GM23338 (cell line): ENCODE measurements at regions not wholly inside any gene's neighbourhood (a gene's known extent, or its start where the extent isn't known, plus 50 kb on each side); places are given as distances from the start of the nearest gene placed in this dataset.

ENCODE experiments used
- ATAC-seq: fragments of 200-7000 bp; cut with Tn5 transposase; 3 replicates; pipeline ENCODE4 v1.9.1; 2020
- DNase-seq: peaks from one replicate; pipeline ENCODE4 v3.0.0-alpha.2; 2015; ENCODE audit warnings: low spot score
- H2AFZ ChIP-seq: fragments of 200-600 bp; sonication (generic); 2 replicates; pipeline ENCODE4 v1.8.0; 2016; ENCODE audit warnings: antibody characterized with exemption, mild to moderate bottlenecking, moderate library complexity
- H3F3A ChIP-seq: fragments of 200-600 bp; sonication (generic); replicated peaks from 2 replicates; pipeline ENCODE4 v1.8.0; 2017; ENCODE audit warnings: antibody characterized with exemption, mixed run types, low read depth
- H3K27ac ChIP-seq: fragments of 200-600 bp; sonication (generic); 2 replicates; pipeline ENCODE4 v1.6.1; 2016; ENCODE audit warnings: low read depth
- H3K27me3 ChIP-seq: fragments of 200-600 bp; sonication (generic); 2 replicates; pipeline ENCODE4 v1.8.0; 2016; ENCODE audit warnings: mild to moderate bottlenecking, mixed run types, moderate library complexity; ENCODE audit not compliant: insufficient read depth
- H3K36me3 ChIP-seq: fragments of 200-600 bp; sonication (generic); 2 replicates; pipeline ENCODE4 v1.8.0; 2016; ENCODE audit warnings: mild to moderate bottlenecking; ENCODE audit not compliant: insufficient read depth
- H3K4me1 ChIP-seq: fragments of 200-600 bp; sonication (generic); 2 replicates; pipeline ENCODE4 v1.8.0; 2016; ENCODE audit warnings: mild to moderate bottlenecking, moderate library complexity; ENCODE audit not compliant: insufficient read depth
- H3K4me2 ChIP-seq: fragments of 200-600 bp; sonication (generic); 2 replicates; pipeline ENCODE4 v1.7.1; 2017; ENCODE audit warnings: mixed run types
- H3K4me3 ChIP-seq: fragments of 200-600 bp; sonication (generic); 2 replicates; pipeline ENCODE4 v1.6.1; 2016; ENCODE audit warnings: mixed run types
- H3K79me2 ChIP-seq: fragments of 200-600 bp; sonication (generic); replicated peaks from 2 replicates; pipeline ENCODE4 v1.8.0; 2017; ENCODE audit warnings: mild to moderate bottlenecking; ENCODE audit not compliant: insufficient read depth
- H3K9me2 ChIP-seq: fragments of 200-600 bp; sonication (generic); 2 replicates; pipeline ENCODE4 v1.8.0; 2017; ENCODE audit not compliant: insufficient read depth
- H4K20me1 ChIP-seq: fragments of 200-600 bp; sonication (generic); replicated peaks from 2 replicates; pipeline ENCODE4 v1.8.0; 2017; ENCODE audit warnings: mild to moderate bottlenecking; ENCODE audit not compliant: insufficient read depth
- H3K27ac Mint-ChIP-seq: 2 replicates; pipeline ENCODE4 v1.8.0; 2020; ENCODE audit warnings: inconsistent platforms, mild to moderate bottlenecking, moderate library complexity, mixed read lengths
- H3K27me3 Mint-ChIP-seq: 3 replicates; pipeline ENCODE4 v1.8.0; 2022; ENCODE audit warnings: low read depth, mild to moderate bottlenecking, moderate library complexity, mixed read lengths, inconsistent platforms; ENCODE audit not compliant: insufficient read depth, poor library complexity
- H3K36me3 Mint-ChIP-seq: 3 replicates; pipeline ENCODE4 v1.8.0; 2021; ENCODE audit warnings: low read depth, mild to moderate bottlenecking, inconsistent platforms, moderate library complexity, mixed read lengths
- H3K4me1 Mint-ChIP-seq: 3 replicates; pipeline ENCODE4 v1.8.0; 2020; ENCODE audit warnings: mild to moderate bottlenecking, inconsistent platforms, mixed read lengths
- H3K4me3 Mint-ChIP-seq: 3 replicates; pipeline ENCODE4 v1.8.0; 2021; ENCODE audit warnings: moderate library complexity, mild to moderate bottlenecking, inconsistent platforms, mixed read lengths
- H3K9me3 Mint-ChIP-seq: 3 replicates; pipeline ENCODE4 v1.8.0; 2020; ENCODE audit warnings: moderate library complexity, mild to moderate bottlenecking, inconsistent platforms, mixed read lengths
- CREB1 ChIP-seq: fragments of 250-450 bp; sonication (Bioruptor Pico); IDR thresholded peaks from 2 replicates; pipeline ENCODE4 v1.5.0; 2020; ENCODE audit warnings: low read depth, mild to moderate bottlenecking, moderate library complexity
- EZH2 ChIP-seq: fragments of 200-600 bp; sonication (generic); IDR thresholded peaks from one replicate; pipeline ENCODE4 v1.8.0; 2017; ENCODE audit warnings: antibody characterized with exemption, mild to moderate bottlenecking, low read depth; ENCODE audit not compliant: unreplicated experiment
- EZH2phosphoT487 ChIP-seq: fragments of 200-600 bp; sonication (generic); IDR thresholded peaks from one replicate; pipeline ENCODE4 v1.8.1; 2018; ENCODE audit warnings: antibody characterized with exemption; ENCODE audit not compliant: unreplicated experiment
- JUNB ChIP-seq: IDR thresholded peaks from one replicate; pipeline ENCODE4 v1.6.1; 2016; ENCODE audit warnings: antibody characterized with exemption; ENCODE audit not compliant: unreplicated experiment
- NANOG ChIP-seq: IDR thresholded peaks from 2 replicates; pipeline ENCODE4 v1.6.1; 2016; ENCODE audit warnings: antibody characterized with exemption, borderline replicate concordance
- POLR2AphosphoS5 ChIP-seq: IDR thresholded peaks from 2 replicates; pipeline ENCODE4 v1.6.1; 2016; ENCODE audit warnings: antibody characterized with exemption, low read depth
- ZNF331 ChIP-seq: fragments of 250-450 bp; sonication (Bioruptor Pico); IDR thresholded peaks from 2 replicates; pipeline ENCODE4 v1.5.0; 2020; ENCODE audit warnings: low read depth, mild to moderate bottlenecking, moderate library complexity
- TF ChIP-seq, protein P1 (sequence below), 2 experiments: fragments of 200-600 bp in 1 of 2; sonication (generic) in 1 of 2; conservative IDR thresholded peaks; 2 replicates each; pipeline versions ENCODE4 v1.5.1 to v1.6.1; 2016 to 2017; ENCODE audit warnings: antibody characterized with exemption in 2 of 2, low read depth in 2 of 2, mild to moderate bottlenecking in 2 of 2, moderate library complexity in 1 of 2
- TF ChIP-seq, protein P2 (sequence below): IDR thresholded peaks from one replicate; pipeline ENCODE4 v1.6.1; 2018; ENCODE audit warnings: antibody characterized with exemption; ENCODE audit not compliant: unreplicated experiment
- TF ChIP-seq, protein P3 (sequence below): IDR thresholded peaks from 2 replicates; pipeline ENCODE4 v1.6.1; 2016; ENCODE audit warnings: antibody characterized with exemption

DNA sequence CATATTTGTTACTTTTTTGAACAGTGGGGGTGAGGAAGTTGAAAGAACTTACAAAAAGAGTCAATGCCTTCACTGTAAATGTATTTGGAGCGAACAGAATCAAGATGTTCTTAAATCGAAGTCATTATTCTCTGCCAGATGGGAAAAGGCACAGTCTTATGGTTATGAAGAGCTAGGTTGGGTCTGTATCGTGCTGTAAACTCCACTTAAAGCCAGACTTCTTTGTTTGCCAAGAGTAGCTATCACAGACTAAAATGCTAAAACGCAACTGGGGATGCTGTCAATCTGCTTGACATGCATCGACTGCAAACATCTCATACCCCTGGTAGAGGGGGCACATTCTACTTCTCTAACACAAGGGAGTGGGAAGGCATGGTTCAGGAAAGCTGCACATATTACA lies 160.4 kb downstream of the DACT1 start:
- no peak overlapping the region for H3K4me3 ChIP-seq
- Mint-ChIP-seq H3K27me3 (no peaks in the 10 kb centered on the region), H3K4me1 (no peaks in the 10 kb centered on the region; the same call in 2 of the 3 replicates), H3K36me3 (no peaks in the 10 kb centered on the region), H3K27ac (no peak overlapping the region), H3K9me3 (no peaks in the 10 kb centered on the region), H3K4me3 (no peak overlapping the region)
- no peaks in the 10 kb centered on the region for H3F3A ChIP-seq
- no peaks in the 10 kb centered on the region for H4K20me1 ChIP-seq
- DNase-seq, result no peak
- no peaks in the 10 kb centered on the region for H3K9me2 ChIP-seq
- H3K27ac ChIP-seq, result no peak overlapping the region
- H3K79me2 ChIP-seq, result no peaks in the 10 kb centered on the region
- no peak overlapping the region for H2AFZ ChIP-seq
- TF ChIP-seq CREB1 (CRISPR knock-in tag), result no peak
- no peaks in the 10 kb centered on the region for H3K27me3 ChIP-seq
- no peak for ATAC-seq
- H3K4me1 ChIP-seq, result no peaks in the 10 kb centered on the region
- H3K4me2 ChIP-seq, result no peak overlapping the region
- H3K36me3 ChIP-seq, result no peaks in the 10 kb centered on the region

DNA sequence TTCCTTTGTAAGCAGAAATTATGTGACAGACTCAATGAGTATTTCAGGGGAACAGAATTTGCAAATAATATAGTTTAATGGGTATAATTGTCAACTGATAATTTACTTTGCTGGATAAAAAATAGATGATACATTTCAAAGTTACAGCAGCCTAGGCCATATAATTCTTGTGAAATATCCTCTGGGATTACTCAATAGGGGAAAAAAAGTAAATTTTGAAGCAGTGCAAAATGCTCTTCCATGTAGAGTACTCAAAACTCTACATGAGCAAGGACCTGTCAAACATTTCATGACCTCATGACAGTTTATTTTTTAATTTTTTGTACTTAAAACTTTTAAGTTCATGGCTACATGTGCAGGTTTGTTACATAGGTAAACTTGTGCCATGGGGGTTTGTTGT lies 163.3 kb downstream of the DACT1 start:
- Mint-ChIP-seq H3K27me3 (no peaks in the 10 kb centered on the region), H3K27ac (no peak overlapping the region), H3K4me3 (no peak overlapping the region), H3K4me1 (no peaks in the 10 kb centered on the region), H3K9me3 (no peaks in the 10 kb centered on the region; the same call in 2 of the 3 replicates), H3K36me3 (no peaks in the 10 kb centered on the region)
- DNase-seq (no peak), ATAC-seq (no peak)
- H3K36me3 ChIP-seq, result no peaks in the 10 kb centered on the region
- no peak overlapping the region for H2AFZ ChIP-seq
- no peak overlapping the region for H3K4me2 ChIP-seq
- H3K9me2 ChIP-seq, result no peaks in the 10 kb centered on the region
- H3K4me1 ChIP-seq, result no peaks in the 10 kb centered on the region
- no peaks in the 10 kb centered on the region for H4K20me1 ChIP-seq
- H3K27me3 ChIP-seq, result no peaks in the 10 kb centered on the region
- no peak overlapping the region for H3K4me3 ChIP-seq
- no peak overlapping the region for H3K27ac ChIP-seq
- no peaks in the 10 kb centered on the region for H3K79me2 ChIP-seq
- H3F3A ChIP-seq, result no peaks in the 10 kb centered on the region
- TF ChIP-seq ZNF331, result no peak
- TF ChIP-seq CREB1 (CRISPR knock-in tag), result no peak
- no peak for TF ChIP-seq JUNB
- TF ChIP-seq, protein P1, sequence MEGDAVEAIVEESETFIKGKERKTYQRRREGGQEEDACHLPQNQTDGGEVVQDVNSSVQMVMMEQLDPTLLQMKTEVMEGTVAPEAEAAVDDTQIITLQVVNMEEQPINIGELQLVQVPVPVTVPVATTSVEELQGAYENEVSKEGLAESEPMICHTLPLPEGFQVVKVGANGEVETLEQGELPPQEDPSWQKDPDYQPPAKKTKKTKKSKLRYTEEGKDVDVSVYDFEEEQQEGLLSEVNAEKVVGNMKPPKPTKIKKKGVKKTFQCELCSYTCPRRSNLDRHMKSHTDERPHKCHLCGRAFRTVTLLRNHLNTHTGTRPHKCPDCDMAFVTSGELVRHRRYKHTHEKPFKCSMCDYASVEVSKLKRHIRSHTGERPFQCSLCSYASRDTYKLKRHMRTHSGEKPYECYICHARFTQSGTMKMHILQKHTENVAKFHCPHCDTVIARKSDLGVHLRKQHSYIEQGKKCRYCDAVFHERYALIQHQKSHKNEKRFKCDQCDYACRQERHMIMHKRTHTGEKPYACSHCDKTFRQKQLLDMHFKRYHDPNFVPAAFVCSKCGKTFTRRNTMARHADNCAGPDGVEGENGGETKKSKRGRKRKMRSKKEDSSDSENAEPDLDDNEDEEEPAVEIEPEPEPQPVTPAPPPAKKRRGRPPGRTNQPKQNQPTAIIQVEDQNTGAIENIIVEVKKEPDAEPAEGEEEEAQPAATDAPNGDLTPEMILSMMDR (conservative IDR thresholded peaks at IDR 0.05; ENCODE audit: low read depth in 2 of 2), result no peak
- TF ChIP-seq, protein P2, sequence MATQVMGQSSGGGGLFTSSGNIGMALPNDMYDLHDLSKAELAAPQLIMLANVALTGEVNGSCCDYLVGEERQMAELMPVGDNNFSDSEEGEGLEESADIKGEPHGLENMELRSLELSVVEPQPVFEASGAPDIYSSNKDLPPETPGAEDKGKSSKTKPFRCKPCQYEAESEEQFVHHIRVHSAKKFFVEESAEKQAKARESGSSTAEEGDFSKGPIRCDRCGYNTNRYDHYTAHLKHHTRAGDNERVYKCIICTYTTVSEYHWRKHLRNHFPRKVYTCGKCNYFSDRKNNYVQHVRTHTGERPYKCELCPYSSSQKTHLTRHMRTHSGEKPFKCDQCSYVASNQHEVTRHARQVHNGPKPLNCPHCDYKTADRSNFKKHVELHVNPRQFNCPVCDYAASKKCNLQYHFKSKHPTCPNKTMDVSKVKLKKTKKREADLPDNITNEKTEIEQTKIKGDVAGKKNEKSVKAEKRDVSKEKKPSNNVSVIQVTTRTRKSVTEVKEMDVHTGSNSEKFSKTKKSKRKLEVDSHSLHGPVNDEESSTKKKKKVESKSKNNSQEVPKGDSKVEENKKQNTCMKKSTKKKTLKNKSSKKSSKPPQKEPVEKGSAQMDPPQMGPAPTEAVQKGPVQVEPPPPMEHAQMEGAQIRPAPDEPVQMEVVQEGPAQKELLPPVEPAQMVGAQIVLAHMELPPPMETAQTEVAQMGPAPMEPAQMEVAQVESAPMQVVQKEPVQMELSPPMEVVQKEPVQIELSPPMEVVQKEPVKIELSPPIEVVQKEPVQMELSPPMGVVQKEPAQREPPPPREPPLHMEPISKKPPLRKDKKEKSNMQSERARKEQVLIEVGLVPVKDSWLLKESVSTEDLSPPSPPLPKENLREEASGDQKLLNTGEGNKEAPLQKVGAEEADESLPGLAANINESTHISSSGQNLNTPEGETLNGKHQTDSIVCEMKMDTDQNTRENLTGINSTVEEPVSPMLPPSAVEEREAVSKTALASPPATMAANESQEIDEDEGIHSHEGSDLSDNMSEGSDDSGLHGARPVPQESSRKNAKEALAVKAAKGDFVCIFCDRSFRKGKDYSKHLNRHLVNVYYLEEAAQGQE, result no peak
- TF ChIP-seq EZH2, result no peak
- TF ChIP-seq NANOG, result no peak
- TF ChIP-seq, protein P3, sequence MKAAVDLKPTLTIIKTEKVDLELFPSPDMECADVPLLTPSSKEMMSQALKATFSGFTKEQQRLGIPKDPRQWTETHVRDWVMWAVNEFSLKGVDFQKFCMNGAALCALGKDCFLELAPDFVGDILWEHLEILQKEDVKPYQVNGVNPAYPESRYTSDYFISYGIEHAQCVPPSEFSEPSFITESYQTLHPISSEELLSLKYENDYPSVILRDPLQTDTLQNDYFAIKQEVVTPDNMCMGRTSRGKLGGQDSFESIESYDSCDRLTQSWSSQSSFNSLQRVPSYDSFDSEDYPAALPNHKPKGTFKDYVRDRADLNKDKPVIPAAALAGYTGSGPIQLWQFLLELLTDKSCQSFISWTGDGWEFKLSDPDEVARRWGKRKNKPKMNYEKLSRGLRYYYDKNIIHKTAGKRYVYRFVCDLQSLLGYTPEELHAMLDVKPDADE, result no peak
- TF ChIP-seq POLR2AphosphoS5, result no peak
- TF ChIP-seq EZH2phosphoT487, result no peak
